GM19035 (cell line): ENCODE measurements at regions not wholly inside any gene's neighbourhood (a gene's known extent, or its start where the extent isn't known, plus 50 kb on each side); places are given as distances from the start of the nearest gene placed in this dataset.
"Not testable (repeated sequence)": the region's sequence is repeated elsewhere in the genome, so short reads cannot be mapped to it uniquely, and the experiment has no call there.

Experiments used
- ATAC-seq: cut with Tn5 transposase; IDR thresholded peaks from one replicate; pipeline ENCODE4 v1.9.1; 2021; ENCODE audit not compliant: unreplicated experiment

GRCh38 chr3:21894459-21895340 lies 143.7 kb upstream of the ZNF385D start:
- ATAC-seq, result no peak

GRCh38 chr3:21898316-21898715 lies 147.3 kb upstream of the ZNF385D start:
- ATAC-seq, result no peak

- ATAC-seq, result no peak
Measured at GRCh38 chr3:21901484-21901883, 150.5 kb upstream of the ZNF385D start.

GRCh38 chr3:21902956-21903355 lies 151.9 kb upstream of the ZNF385D start:
- ATAC-seq, result no peak

- ATAC-seq, result no peak
Measured at GRCh38 chr3:21909096-21909495, 158.1 kb upstream of the ZNF385D start.

- ATAC-seq, result no peak
Measured at GRCh38 chr3:21912711-21913110, 161.7 kb upstream of the ZNF385D start.

- no peak for ATAC-seq
Measured at GRCh38 chr3:21913791-21914190, 162.8 kb upstream of the ZNF385D start.

GRCh38 chr3:21914451-21914850 lies 163.4 kb upstream of the ZNF385D start:
- no peak for ATAC-seq

DNA sequence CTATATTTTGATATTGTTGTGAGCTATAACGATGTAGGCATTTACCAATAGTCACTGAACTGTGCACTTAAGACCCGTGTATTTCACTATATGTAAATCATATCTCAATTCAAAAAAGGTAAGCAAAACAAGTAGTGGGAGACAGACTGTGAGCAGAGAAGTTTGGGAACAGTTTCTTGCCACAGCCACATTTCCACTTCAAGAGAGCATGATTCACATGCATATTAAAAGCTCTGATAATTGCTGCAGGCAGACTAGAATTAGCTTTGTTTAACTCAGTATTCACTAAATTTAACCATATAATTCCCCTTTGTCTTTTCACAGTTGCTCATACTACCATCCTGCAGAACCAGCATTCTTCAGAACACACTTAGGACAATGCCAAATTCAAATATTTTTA lies 168.4 kb upstream of the ZNF385D start:
- no peak for ATAC-seq

GRCh38 chr3:21920421-21920861 lies 169.4 kb upstream of the ZNF385D start:
- ATAC-seq, result no peak

GRCh38 chr3:21923156-21923555 lies 172.1 kb upstream of the ZNF385D start:
- not testable (repeated sequence) for ATAC-seq

DNA sequence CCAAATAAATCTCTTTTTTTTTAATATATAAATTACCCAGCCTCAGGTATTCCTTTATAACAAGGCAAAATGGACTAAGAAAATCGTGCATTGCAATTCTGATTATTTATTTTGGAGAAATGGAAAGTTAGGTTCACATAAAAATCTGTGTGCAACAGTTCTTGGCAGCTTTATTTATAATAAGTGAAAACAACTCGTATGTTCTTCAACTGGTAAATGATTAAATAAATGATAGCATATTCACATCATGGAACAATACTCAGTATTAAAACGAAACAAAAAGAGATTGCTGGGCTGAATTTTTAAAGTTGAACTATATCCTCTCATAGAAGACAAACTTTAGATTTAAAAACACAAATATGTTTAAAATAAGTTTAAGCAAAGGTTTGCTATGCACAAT lies 176.3 kb upstream of the ZNF385D start:
- no peak for ATAC-seq

DNA sequence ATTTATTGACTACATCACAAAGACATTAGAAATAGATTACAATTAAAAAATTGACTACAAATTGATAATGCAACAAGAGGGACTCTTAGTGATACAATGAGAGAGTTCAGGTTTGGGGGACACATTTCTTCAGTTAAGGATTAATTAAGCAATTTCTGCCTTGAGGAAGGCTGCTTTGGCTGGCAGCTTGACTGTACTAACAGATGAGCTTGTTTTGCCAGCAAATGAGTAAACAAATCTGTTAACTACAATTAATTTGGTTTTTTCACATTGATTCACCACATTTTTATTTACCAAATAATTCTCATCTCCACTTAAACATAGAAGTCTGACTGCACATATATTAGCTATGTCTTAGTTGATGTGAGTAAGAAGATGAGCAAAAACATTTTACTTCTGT lies 183.6 kb upstream of the ZNF385D start:
- ATAC-seq, result no peak

DNA sequence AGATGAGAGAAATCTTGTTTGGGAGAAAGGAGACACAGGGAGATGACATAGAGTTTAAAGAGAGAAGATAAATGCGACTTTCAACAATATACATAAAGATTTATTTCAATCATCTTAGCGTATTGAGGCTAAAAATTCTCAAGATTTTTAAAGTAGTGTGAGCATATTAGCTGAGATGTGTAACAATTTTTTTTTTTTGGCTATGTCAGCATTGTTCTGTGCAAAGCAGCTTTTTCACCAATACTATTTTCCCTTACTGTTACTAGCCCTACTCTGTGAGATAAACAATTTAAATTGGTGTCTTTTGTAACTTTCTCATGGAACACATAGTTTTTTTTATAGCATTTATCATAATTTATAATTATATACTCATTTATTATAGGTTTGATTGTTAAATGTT lies 185.2 kb upstream of the ZNF385D start:
- no peak for ATAC-seq

- no peak for ATAC-seq
Measured at GRCh38 chr3:21938267-21938681, 187.3 kb upstream of the ZNF385D start.

GRCh38 chr3:21942328-21942727 lies 191.3 kb upstream of the ZNF385D start:
- ATAC-seq, result no peak

- ATAC-seq, result no peak
Measured at GRCh38 chr3:21944251-21944650, 193.2 kb upstream of the ZNF385D start.

DNA sequence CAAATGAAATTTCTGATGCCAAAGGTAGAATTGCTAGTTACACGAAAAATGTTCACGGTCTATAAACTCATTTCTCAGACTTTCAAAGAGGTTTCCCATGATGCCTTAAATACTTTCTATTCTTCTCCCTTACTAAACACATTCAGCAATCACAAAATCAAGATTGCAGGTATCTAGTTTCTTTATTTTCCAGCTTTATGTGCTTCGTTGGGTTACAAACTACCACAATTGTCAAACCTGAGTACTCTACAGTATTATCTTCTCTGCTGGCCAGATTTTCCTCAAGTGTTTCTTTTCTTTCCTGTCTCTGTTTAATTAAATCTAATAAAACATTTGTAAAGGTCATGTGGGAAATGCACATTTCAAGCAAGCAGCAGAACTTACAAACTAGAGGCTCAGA lies 201.8 kb upstream of the ZNF385D start:
- ATAC-seq, result no peak

DNA sequence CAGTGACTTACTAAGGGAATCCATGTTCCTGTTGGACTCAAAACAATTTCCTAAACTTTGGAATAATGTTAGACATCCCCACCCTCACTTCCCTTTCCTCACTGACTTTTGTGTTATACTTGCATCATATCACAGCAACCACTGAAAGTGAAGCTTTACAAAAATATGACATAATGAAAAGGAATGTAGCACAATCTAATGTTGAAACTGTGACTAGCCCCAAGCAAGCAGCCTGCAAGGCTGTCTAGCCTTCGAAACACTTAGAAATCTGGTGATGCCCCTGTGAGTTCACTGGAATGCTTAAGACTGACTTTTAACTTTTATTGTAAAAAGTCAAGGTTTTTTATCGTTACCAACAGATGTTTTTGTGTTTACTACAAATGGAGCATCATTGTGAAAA lies 203.7 kb upstream of the ZNF385D start:
- no peak for ATAC-seq

GRCh38 chr3:21955406-21955805 lies 204.4 kb upstream of the ZNF385D start:
- ATAC-seq, result no peak

- ATAC-seq, result no peak
Measured at GRCh38 chr3:21960033-21960432, 209.0 kb upstream of the ZNF385D start.

- ATAC-seq, result no peak
Measured at GRCh38 chr3:21962456-21962855, 211.4 kb upstream of the ZNF385D start.

- ATAC-seq, result not testable (repeated sequence)
Measured at GRCh38 chr3:21966457-21966856, 215.4 kb upstream of the ZNF385D start.
